A673 (cell line): ENCODE measurements at regions not wholly inside any gene's neighbourhood (a gene's known extent, or its start where the extent isn't known, plus 50 kb on each side); places are given as distances from the start of the nearest gene placed in this dataset.

Source experiments
- BruUV-seq: library from RNA; stranded (reverse); fragments of 400-500 nt; replicated peaks from 2 replicates; lab custom pipeline; 2021; lab: Mats Ljungman, UMichigan
- CTCF ChIA-PET: fragments of 300-600 bp; sonication (Branson Sonifier 250); formaldehyde crosslinking; loops from one replicate; lab custom pipeline; 2022; ENCODE audit warnings: antibody characterized with exemption; lab: Charles Lee
- POLR2A ChIA-PET: fragments of 300-600 bp; sonication (Branson Sonifier 250); formaldehyde crosslinking; loops from one replicate; lab custom pipeline; 2022; ENCODE audit warnings: antibody characterized with exemption; ENCODE audit not compliant: low non-redundant PET; lab: Charles Lee
- DNase-seq: peaks from one replicate; pipeline ENCODE4 v3.0.0-alpha.2; 2015; ENCODE audit warnings: low spot score
- H3K27ac ChIP-seq: fragments of 200-600 bp; sonication (generic); 2 replicates; pipeline ENCODE4 v1.5.1; 2016; ENCODE audit warnings: mixed run types, low read depth, mild to moderate bottlenecking, mixed read lengths, antibody characterized with exemption, low read length; ENCODE audit not compliant: poor library complexity, severe bottlenecking
- H3K27me3 ChIP-seq: fragments of 200-600 bp; sonication (generic); replicated peaks from 2 replicates; pipeline ENCODE4 v1.6.1; 2017; ENCODE audit warnings: mixed run types, low read depth, mild to moderate bottlenecking, mixed read lengths, antibody characterized with exemption, low read length; ENCODE audit not compliant: insufficient read depth, poor library complexity
- H3K36me3 ChIP-seq: fragments of 200-600 bp; sonication (generic); 2 replicates; pipeline ENCODE4 v1.6.1; 2016; ENCODE audit warnings: mixed run types, mild to moderate bottlenecking, mixed read lengths, antibody characterized with exemption, low read length; ENCODE audit not compliant: insufficient read depth, poor library complexity, severe bottlenecking
- H3K4me1 ChIP-seq: fragments of 200-600 bp; sonication (generic); 2 replicates; pipeline ENCODE4 v1.6.1; 2017; ENCODE audit warnings: mixed run types, mild to moderate bottlenecking, mixed read lengths, antibody characterized with exemption, low read length; ENCODE audit not compliant: insufficient read depth, poor library complexity, severe bottlenecking
- H3K4me3 ChIP-seq: fragments of 200-600 bp; sonication (generic); 2 replicates; pipeline ENCODE4 v1.5.1; 2016; ENCODE audit warnings: low read depth, mixed run types, mild to moderate bottlenecking, mixed read lengths, low read length; ENCODE audit not compliant: poor library complexity, severe bottlenecking
- H3K9me3 ChIP-seq: fragments of 200-600 bp; sonication (generic); 2 replicates; pipeline ENCODE4 v1.6.1; 2016; ENCODE audit warnings: mixed run types, low read depth, mild to moderate bottlenecking, mixed read lengths, antibody characterized with exemption, low read length; ENCODE audit not compliant: poor library complexity, severe bottlenecking
- EZH2 ChIP-seq: fragments of 200-600 bp; sonication (generic); IDR thresholded peaks from 2 replicates; pipeline ENCODE4 v1.6.1; 2017; ENCODE audit warnings: borderline replicate concordance, low read depth, mild to moderate bottlenecking, mixed read lengths, antibody characterized with exemption, low read length; ENCODE audit not compliant: poor library complexity, severe bottlenecking
- intact Hi-C: fragments of 100-400 bp; cut with micrococcal nuclease; formaldehyde crosslinking; loops from one replicate; pipeline ENCODE4 v1.10.0; 2022; ENCODE audit not compliant: unreplicated experiment
- TF ChIP-seq, protein P1 (sequence below): fragments of 300-800, 200-600 bp; sonication (generic); conservative IDR thresholded peaks from 2 replicates; pipeline ENCODE4 v1.5.1; 2017; ENCODE audit warnings: low read depth, mild to moderate bottlenecking, antibody characterized with exemption, low read length, moderate library complexity, mixed read lengths

DNA sequence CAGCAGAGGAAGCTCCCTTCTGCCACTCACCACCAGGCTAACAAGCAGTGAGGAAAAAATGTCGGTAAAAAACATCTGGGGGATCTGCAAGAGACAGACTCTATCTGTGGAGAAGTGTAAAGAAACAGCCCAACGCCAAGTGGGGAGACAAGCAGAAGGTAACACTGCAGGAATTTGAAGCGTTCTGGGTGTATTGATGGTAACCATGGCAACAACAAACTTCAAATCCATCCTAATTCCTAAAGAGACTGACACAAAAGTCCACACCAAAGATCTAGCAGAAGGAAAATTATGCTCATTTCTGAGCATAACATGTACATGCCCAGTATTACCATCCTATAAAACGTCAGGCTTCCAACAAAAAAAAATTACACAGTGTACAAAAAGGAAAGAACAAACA lies 449.3 kb downstream of the GABRB3 start:
- Histone ChIP-seq H3K4me3 (no peak overlapping the region), H3K36me3 (no peaks in the 10 kb centered on the region), H3K27ac (no peak overlapping the region), H3K27me3 (no peaks in the 10 kb centered on the region), H3K4me1 (no peaks in the 10 kb centered on the region), H3K9me3 (peaks cover 45% of the 10 kb centered on the region)
- POLR2A ChIA-PET = no interaction called here
- intact Hi-C loops = no loop called here
- BruUV-seq = no TSS peak
- no peak for TF ChIP-seq EZH2
- TF ChIP-seq, protein P1, sequence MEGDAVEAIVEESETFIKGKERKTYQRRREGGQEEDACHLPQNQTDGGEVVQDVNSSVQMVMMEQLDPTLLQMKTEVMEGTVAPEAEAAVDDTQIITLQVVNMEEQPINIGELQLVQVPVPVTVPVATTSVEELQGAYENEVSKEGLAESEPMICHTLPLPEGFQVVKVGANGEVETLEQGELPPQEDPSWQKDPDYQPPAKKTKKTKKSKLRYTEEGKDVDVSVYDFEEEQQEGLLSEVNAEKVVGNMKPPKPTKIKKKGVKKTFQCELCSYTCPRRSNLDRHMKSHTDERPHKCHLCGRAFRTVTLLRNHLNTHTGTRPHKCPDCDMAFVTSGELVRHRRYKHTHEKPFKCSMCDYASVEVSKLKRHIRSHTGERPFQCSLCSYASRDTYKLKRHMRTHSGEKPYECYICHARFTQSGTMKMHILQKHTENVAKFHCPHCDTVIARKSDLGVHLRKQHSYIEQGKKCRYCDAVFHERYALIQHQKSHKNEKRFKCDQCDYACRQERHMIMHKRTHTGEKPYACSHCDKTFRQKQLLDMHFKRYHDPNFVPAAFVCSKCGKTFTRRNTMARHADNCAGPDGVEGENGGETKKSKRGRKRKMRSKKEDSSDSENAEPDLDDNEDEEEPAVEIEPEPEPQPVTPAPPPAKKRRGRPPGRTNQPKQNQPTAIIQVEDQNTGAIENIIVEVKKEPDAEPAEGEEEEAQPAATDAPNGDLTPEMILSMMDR = no peak
- CTCF ChIA-PET = no interaction called here
- DNase-seq = no peak

DNA sequence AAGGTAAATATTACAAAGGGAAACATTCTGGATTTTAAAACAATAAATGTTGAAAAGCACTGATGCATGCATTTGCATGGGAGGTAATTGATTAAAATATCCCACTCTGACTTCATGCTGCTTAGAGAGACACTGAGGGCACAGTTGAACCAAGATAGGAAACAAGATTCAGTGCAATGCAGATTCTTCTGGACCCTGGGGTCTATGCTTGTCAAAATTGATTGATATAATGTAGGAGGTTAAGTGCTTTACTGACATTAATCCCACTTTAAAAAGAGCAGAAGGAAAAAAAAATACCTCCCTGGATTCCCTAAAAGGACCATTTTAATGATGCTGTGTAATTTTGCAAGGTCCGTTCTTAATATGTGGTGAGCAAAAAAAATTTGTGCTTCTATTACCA lies 454.2 kb downstream of the GABRB3 start:
- H3K9me3 ChIP-seq = peaks cover 43% of the 10 kb centered on the region
- no peak overlapping the region for H3K4me3 ChIP-seq
- intact Hi-C loops = loop anchor here (10.0 kb wide), 1 partner anchor 46 kb away; no protein-coding TSS in a partner anchor
- no peaks in the 10 kb centered on the region for H3K36me3 ChIP-seq
- ChIA-PET POLR2A (no interaction called here), CTCF (no interaction called here)
- no peak overlapping the region for H3K27ac ChIP-seq
- no peaks in the 10 kb centered on the region for H3K4me1 ChIP-seq
- BruUV-seq = no TSS peak
- H3K27me3 ChIP-seq = no peaks in the 10 kb centered on the region
- TF ChIP-seq, protein P1 = no peak
- no peak for TF ChIP-seq EZH2
- no peak for DNase-seq

DNA sequence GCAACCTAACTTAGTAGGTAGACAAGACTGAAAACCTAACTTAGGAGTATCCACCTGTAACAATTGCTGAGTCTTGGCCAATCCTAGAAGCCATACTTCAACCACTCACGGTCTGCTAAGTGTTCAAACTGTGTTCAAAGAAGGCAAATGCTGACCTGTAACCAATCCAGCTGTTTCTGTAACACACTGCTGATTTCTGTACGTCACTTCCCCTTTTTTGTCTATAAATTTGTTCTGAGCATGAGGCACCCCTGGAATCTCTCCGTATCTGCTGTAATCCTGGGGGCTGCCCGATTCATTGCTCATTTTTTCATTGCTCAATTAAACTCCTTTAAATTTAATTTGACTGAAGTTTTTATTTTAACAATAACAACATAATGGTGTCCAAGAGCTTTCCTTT lies 451.4 kb upstream of the ATP10A start:
- no TSS peak for BruUV-seq
- H3K27ac ChIP-seq = no peak overlapping the region
- ChIA-PET CTCF (no interaction called here), POLR2A (no interaction called here)
- H3K9me3 ChIP-seq = peaks cover 66% of the 10 kb centered on the region
- DNase-seq = no peak
- no peak overlapping the region for H3K4me3 ChIP-seq
- no peaks in the 10 kb centered on the region for H3K27me3 ChIP-seq
- no peak for TF ChIP-seq EZH2
- TF ChIP-seq, protein P1 = no peak
- H3K4me1 ChIP-seq = no peaks in the 10 kb centered on the region
- intact Hi-C loops = loop anchor here (10.0 kb wide), 1 partner anchor 50 kb away; no protein-coding TSS in a partner anchor
- H3K36me3 ChIP-seq = no peaks in the 10 kb centered on the region
